Thyroid gland (tissue), 4 donors: ENCODE measurements at regions not wholly inside any gene's neighbourhood (a gene's known extent, or its start where the extent isn't known, plus 50 kb on each side); places are given as distances from the start of the nearest gene placed in this dataset.

Source experiments
- POLR2A ChIP-seq, 2 donors: fragments of 450-650 bp; IDR thresholded peaks; one replicate each; pipeline ENCODE4 v1.6.1; 2017; ENCODE audit warnings: antibody characterized with exemption in 2 of 2, mild to moderate bottlenecking in 2 of 2, moderate library complexity in 1 of 2
- TF ChIP-seq, protein P1 (sequence below), 6 experiments: fragments of 200-600 bp in 3 of 6; fragments of 450-650 bp in 3 of 6; sonication (generic) in 3 of 6; IDR thresholded peaks; one replicate each; pipeline ENCODE4 v1.5.1; 2016 to 2019; ENCODE audit warnings: antibody characterized with exemption in 6 of 6, mild to moderate bottlenecking in 2 of 6, inconsistent platforms in 1 of 6, moderate library complexity in 1 of 6

- no peak for TF ChIP-seq POLR2A (IDR thresholded peaks at IDR 0.05)
- TF ChIP-seq, protein P1, sequence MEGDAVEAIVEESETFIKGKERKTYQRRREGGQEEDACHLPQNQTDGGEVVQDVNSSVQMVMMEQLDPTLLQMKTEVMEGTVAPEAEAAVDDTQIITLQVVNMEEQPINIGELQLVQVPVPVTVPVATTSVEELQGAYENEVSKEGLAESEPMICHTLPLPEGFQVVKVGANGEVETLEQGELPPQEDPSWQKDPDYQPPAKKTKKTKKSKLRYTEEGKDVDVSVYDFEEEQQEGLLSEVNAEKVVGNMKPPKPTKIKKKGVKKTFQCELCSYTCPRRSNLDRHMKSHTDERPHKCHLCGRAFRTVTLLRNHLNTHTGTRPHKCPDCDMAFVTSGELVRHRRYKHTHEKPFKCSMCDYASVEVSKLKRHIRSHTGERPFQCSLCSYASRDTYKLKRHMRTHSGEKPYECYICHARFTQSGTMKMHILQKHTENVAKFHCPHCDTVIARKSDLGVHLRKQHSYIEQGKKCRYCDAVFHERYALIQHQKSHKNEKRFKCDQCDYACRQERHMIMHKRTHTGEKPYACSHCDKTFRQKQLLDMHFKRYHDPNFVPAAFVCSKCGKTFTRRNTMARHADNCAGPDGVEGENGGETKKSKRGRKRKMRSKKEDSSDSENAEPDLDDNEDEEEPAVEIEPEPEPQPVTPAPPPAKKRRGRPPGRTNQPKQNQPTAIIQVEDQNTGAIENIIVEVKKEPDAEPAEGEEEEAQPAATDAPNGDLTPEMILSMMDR (IDR thresholded peaks at IDR 0.05) = no peak
Observed at GRCh38 chr2:78811955-78812610, 213.4 kb upstream of the REG3G start.
